ENCODE measurements at regions not wholly inside any gene's neighbourhood (a gene's known extent, or its start where the extent isn't known, plus 50 kb on each side); places are given as distances from the start of the nearest gene placed in this dataset.

DNA sequence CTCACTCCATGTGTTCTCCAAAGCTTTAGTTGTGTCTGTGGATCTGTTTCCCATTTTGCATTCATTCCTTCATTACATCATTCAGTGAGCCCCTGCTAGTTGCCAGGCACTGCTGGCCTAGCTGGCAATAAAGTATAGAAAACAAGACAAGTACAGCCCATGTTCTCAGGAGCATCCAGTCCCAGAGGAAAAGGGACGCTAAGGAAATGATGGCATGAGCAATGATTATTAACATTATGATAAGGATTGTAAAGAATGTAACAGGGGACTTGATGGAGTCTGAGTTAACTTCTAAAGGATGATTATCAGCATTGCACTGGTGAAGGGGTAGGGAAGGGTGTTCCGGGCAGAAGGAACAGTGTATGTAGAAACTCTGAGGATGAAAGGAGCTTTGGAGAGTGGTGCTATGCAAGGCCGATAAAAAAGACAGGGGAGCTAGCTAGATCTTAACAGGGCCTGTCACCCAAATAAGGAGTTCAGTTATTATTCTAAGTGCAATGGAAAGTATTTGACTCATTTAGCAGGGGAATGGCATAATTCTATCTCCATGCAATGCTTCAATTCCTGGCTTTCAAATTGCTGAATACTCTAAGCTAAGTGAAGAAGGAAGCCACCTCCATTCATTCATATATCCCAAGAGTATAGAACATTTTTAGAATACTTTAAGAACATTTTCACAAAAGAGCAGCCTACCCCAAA lies 258.2 kb upstream of the STT3B start:
- no peak overlapping the region for H3K4me3 ChIP-seq (ENCODE audit: low read length)
- DNase-seq (ENCODE audit: low read depth): no peak
- TF ChIP-seq, protein P1, sequence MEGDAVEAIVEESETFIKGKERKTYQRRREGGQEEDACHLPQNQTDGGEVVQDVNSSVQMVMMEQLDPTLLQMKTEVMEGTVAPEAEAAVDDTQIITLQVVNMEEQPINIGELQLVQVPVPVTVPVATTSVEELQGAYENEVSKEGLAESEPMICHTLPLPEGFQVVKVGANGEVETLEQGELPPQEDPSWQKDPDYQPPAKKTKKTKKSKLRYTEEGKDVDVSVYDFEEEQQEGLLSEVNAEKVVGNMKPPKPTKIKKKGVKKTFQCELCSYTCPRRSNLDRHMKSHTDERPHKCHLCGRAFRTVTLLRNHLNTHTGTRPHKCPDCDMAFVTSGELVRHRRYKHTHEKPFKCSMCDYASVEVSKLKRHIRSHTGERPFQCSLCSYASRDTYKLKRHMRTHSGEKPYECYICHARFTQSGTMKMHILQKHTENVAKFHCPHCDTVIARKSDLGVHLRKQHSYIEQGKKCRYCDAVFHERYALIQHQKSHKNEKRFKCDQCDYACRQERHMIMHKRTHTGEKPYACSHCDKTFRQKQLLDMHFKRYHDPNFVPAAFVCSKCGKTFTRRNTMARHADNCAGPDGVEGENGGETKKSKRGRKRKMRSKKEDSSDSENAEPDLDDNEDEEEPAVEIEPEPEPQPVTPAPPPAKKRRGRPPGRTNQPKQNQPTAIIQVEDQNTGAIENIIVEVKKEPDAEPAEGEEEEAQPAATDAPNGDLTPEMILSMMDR (IDR thresholded peaks at IDR 0.05; ENCODE audit: insufficient read depth, low read depth, low read length, missing control alignments): no peak

- TF ChIP-seq, protein P1 (IDR thresholded peaks at IDR 0.05; ENCODE audit: insufficient read depth, low read depth, low read length, missing control alignments): no peak
- no peak overlapping the region for H3K4me3 ChIP-seq (ENCODE audit: low read length)
- DNase-seq (ENCODE audit: low read depth): peak; percentile 90
Measured at GRCh38 chr3:31275038-31275572, 257.6 kb upstream of the STT3B start.

DNA sequence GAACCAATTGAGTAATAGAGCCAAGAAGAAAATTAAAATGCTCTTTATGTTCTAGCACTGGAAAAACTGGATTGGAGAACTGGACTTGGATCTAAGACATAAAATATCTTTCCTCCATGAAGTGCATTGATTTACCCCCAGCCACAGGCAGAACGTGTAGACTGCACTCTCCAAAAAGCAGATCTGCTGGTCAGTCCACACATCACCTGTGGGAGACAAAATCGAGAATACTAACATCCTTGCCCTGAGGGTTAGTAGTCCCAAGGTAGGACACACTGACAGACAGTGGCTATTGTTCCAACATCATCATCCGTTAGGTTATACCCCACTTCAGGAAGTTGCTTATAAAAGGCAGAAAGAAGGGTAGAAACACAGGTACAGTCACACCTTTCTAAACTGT lies 257.1 kb upstream of the STT3B start:
- no peak for DNase-seq (ENCODE audit: low read depth)
- TF ChIP-seq, protein P1 (IDR thresholded peaks at IDR 0.05; ENCODE audit: insufficient read depth, low read depth, low read length, missing control alignments): no peak
- H3K4me3 ChIP-seq (ENCODE audit: low read length): no peak overlapping the region

DNA sequence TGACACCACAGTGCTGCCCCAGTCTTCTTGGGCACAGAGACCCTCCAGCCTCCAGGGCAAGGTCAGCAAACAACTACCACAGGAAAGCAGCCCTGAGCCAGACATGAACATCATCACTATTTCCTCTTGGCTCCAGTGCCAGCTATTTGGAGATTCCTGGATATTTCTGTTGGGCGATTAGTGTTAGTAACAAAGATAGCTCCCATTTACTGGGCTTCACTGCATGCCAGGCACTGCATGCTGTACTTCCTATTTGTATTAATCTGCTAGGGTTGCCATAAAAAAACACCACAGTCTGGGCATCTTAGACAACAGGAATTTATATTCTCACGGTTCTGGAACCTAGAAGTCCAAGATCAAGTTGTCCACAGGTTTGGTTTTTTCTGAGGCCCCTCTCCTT lies 255.1 kb upstream of the STT3B start:
- DNase-seq (ENCODE audit: low read depth): no peak
- TF ChIP-seq, protein P1 (IDR thresholded peaks at IDR 0.05; ENCODE audit: insufficient read depth, low read depth, low read length, missing control alignments): no peak

GRCh38 chr3:31278532-31278931 lies 254.2 kb upstream of the STT3B start:
- TF ChIP-seq, protein P1 (IDR thresholded peaks at IDR 0.05; ENCODE audit: insufficient read depth, low read depth, low read length, missing control alignments): no peak
- DNase-seq (ENCODE audit: low read depth): peak; percentile 49
- no peak overlapping the region for H3K4me3 ChIP-seq (ENCODE audit: low read length)

More for the DNA sequence above, 255.1 kb upstream of the STT3B start:
- H3K4me3 ChIP-seq (ENCODE audit: low read length): no peak overlapping the region

DNA sequence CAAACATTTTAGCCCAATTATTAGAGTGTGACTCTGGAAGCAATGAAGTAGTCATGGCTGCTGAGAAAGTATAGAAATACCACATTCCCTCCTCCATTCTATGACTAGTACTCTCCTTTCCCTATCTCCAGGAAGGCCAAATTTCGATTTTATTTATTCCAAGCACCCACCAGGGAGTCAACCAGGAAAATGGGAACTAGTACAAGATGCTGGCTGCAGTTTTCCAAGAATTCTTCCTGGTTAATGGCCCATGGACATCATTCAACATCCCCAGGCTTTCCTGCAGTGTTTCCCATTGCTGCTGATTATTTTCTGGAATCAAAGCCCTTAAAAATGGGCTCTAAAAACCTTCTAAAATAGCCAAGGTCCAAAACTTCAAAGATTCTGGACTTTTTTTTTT lies 247.9 kb upstream of the STT3B start:
- no peak for DNase-seq (ENCODE audit: low read depth)
- TF ChIP-seq, protein P1 (IDR thresholded peaks at IDR 0.05; ENCODE audit: insufficient read depth, low read depth, low read length, missing control alignments): no peak
- H3K4me3 ChIP-seq (ENCODE audit: low read length): no peak overlapping the region

All from epithelial cell of esophagus (primary cell).